GM18511 (cell line): ENCODE measurements at regions not wholly inside any gene's neighbourhood (a gene's known extent, or its start where the extent isn't known, plus 50 kb on each side); places are given as distances from the start of the nearest gene placed in this dataset.
"Not testable (repeated sequence)": the region's sequence is repeated elsewhere in the genome, so short reads cannot be mapped to it uniquely, and the experiment has no call there.

Experiments used
- ATAC-seq: cut with Tn5 transposase; IDR thresholded peaks from one replicate; pipeline ENCODE4 v1.9.1; 2021; ENCODE audit warnings: mild to moderate bottlenecking, moderate library complexity; ENCODE audit not compliant: unreplicated experiment

- no peak for ATAC-seq
Measured at GRCh38 chr6:146931214-146931613, 273.0 kb upstream of the STXBP5 start.

DNA sequence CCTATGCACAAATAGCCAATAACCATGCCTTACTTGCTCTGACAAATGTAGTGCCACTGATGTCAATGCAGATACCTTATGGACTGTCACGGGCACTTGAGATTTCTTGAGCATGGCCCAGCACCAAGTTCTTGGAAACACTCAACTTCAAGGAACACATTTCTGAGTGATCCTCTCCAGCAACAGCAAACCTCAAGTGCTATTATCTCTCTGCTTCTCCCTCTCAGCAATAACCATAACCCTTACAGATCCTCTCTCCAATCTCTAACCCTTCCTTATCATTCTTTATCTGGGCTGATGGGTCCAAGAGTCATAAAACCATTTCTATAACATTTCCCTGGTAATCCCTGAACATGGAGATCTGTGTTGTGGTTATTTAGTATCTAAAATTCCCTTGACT is 266.9 kb upstream of the STXBP5 start:
- no peak for ATAC-seq

DNA sequence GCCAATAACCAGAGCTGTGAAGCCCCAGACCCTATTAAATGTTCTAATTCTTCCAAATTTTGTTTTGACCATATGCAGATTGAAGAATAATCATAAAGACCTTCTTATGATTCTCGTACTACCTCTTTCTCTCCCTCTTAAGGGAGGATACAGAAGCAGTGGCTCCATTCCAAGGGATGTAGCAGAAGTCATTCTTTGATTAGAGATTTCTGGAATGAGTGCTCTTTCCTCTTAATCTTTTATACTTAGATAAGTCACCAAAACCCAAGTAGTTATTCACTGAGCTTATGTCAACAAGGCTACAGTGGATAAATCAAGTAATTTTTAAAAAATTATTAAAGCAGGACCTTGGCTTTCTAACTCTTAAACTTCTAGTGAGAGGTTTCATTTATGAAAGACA is 266.0 kb upstream of the STXBP5 start:
- no peak for ATAC-seq

GRCh38 chr6:146939456-146939855 is 264.8 kb upstream of the STXBP5 start:
- ATAC-seq: not testable (repeated sequence)

GRCh38 chr6:146943664-146944063 is 260.6 kb upstream of the STXBP5 start:
- ATAC-seq: no peak

GRCh38 chr6:146944077-146944476 is 260.1 kb upstream of the STXBP5 start:
- ATAC-seq: no peak

GRCh38 chr6:146944809-146945208 is 259.4 kb upstream of the STXBP5 start:
- ATAC-seq: no peak

DNA sequence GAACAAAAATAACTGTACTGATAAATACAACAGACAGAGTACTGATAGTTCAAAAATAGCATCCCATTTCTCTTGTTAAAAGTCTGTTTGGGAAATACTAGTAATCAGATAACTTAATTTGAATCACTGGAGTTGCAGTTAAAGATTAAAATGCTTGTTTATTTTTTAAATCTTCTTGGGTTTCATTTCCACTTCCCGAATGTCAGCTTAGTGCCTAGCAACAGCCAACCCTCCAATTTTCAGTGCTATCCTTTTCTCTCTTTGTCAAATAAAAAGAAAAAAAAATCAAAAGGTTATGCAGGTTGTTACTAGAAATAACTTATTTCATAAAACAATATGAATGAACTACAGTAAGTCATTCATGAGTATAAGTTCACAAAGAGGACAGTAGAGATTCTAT is 257.7 kb upstream of the STXBP5 start:
- ATAC-seq: peak; percentile 37

DNA sequence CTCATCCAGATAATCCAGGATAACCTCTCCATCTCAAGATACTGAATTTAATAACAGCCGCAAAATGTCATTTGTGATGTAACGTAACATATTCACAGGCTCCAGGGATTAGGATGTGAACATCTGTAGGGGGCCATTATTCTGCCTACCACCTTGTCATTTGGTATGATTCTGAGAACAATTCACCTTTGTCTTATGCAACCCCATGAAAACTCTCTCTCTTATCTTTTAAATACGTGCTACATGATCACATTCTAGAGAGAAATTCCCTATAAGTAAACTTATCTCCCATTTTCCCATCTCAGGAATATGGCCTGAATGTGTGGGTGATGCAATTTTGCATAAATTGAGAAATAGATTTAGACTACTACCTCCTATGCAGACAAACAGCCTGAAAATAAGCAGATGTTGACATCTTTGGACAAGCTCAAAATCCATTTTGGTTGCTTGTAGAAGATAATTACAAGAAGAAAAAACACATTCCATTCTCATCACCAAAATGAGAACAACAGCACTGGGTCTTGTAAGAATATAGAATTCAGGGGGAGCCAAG is 255.4 kb upstream of the STXBP5 start:
- ATAC-seq: no peak

GRCh38 chr6:146949425-146949824 is 254.8 kb upstream of the STXBP5 start:
- ATAC-seq: no peak

DNA sequence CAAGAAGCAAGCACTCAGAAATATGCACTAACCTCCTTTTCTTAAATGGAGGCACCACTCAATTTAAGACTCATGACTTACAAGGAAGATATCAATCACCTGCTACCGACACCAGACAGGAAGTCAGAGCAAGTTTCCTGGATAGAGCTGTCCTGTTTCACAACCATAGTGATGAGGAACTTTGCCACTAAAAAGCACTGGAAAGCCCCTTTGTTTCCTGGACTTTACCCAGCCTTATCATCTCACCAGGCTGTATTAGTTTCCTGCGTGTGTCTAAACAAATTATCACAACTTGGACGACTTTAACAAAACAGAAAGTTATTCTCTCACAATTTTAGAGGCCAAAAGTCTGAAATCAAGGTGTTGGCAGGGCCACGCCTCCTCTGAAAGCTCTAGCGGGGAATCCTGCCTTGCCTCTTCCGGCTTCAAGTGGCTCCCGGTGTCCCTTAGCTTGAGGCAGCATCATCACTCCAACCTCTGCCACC is 253.8 kb upstream of the STXBP5 start:
- ATAC-seq: no peak

DNA sequence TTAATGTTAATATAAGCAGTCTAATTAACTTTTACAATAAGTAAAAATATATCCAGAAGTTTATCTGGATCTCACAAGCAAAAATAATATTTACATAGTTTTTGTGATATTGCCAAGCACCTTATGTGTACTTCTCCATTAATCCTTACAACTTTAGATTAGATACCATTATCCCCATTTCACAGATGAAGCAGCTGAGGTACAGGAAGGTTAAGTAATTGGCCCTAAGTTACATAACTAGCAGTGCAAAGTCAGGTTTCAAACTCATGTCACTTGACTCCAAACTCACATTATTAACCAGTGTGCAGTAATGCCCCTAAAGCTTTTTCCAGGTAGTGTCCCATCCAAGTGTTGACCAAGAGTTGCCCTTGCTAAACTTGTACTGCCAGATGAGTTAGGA is 248.6 kb upstream of the STXBP5 start:
- no peak for ATAC-seq

GRCh38 chr6:146957181-146958093 is 246.8 kb upstream of the STXBP5 start:
- ATAC-seq: no peak

DNA sequence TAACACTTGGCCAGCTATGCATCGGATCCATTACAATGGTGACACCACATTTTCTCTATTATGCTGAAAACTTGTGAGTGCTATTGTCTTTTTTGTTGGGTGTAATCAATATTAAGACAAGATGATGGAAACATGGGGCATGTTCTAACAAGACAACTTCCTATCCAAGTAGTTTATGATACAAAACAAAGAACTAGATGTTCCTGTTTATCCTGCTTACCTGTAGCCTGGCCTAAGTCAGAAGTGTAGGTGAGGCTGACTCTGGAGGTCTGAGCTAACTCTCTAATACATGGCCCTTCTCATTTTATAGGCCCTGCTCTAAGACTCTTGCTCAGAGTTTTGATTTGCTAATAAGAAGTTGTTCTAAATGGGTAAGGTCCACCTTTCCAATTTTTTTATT is 242.4 kb upstream of the STXBP5 start:
- no peak for ATAC-seq

GRCh38 chr6:146962329-146962728 is 241.9 kb upstream of the STXBP5 start:
- no peak for ATAC-seq

GRCh38 chr6:146965110-146965689 is 239.0 kb upstream of the STXBP5 start:
- no peak for ATAC-seq

- ATAC-seq: no peak
Measured at GRCh38 chr6:146968041-146968760, 236.0 kb upstream of the STXBP5 start.

DNA sequence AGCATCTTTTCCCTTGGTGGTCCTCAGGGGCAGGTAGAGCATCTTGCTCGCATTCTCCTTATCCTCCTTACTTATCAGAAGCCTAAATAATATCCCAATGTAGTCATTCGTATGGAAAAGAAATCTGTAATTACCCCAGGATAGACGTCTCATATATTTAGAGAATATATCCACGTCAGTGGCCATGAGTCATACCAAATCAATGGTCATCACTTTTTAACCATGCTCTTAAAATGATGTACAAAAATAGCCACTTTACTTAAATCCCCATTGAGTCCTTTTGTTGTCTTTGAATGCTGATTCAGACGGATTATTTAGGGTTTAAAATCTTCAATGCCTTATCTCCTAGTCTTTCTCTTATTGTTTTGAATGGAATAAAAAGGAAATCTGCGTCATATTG is 231.7 kb upstream of the STXBP5 start:
- ATAC-seq: no peak

DNA sequence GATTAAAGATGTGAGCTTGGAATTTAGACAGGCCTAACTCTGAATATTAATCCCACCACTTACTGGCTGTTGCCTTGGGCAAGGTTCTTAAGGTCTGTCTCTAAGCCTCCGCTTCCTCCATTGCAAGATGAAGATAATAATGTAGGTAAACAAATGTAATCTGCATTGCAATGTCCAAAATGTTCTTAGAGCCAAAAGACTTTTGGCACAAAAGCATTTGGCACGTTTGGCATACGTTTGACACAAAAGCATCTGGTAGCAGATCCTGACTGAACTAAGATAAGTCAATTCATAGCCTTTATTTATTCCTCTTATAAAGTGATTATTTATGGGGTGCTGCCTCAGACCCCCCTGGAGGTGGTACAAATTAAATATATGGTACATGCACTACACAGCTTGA is 229.9 kb upstream of the STXBP5 start:
- ATAC-seq: no peak

GRCh38 chr6:146975093-146975492 is 229.1 kb upstream of the STXBP5 start:
- no peak for ATAC-seq

DNA sequence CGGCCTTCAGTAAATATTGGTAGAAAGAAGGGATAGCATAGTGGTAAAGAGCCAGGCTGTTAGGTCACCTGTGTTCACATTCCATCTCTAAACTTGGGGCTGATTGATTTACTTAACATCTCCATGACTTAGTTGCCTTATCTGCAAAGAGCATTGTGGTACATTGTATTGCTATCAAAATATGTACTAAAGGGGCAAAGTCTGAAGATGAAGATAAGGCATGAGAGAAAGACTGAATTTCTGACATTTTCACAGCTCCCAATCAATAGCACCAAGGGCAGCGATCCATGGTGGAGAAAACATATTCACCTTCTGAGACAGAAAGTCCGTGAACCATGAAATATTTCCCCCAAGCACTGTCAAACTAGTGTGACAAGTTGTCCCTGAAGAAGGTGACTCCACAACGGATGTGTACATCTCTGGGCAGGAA is 223.3 kb upstream of the STXBP5 start:
- no peak for ATAC-seq
